Esophagus squamous epithelium (tissue), 5 donors: ENCODE measurements at regions not wholly inside any gene's neighbourhood (a gene's known extent, or its start where the extent isn't known, plus 50 kb on each side); places are given as distances from the start of the nearest gene placed in this dataset.
A peak's percentile ranks its signal among the peaks of the same experiment; 100 is the strongest.

Experiments used
- DNase-seq: peaks from one replicate; lab custom pipeline; 2025; lab: John Stamatoyannopoulos, UW
- H3K27ac ChIP-seq, 4 donors: fragments of 200-600 bp; sonication (generic); one replicate each; pipeline ENCODE4 v1.5.1; 2016 to 2019; ENCODE audit warnings: mild to moderate bottlenecking in 1 of 4
- H3K27me3 ChIP-seq, 4 donors: fragments of 200-600 bp; sonication (generic); 1 replicate in 3 of 4; 2 replicates in 1 of 4; pipeline versions ENCODE4 v1.5.1 to v1.6.0; 2017 to 2021; ENCODE audit warnings: antibody characterized with exemption in 1 of 4
- H3K36me3 ChIP-seq, 3 donors: fragments of 200-600 bp; sonication (generic); one replicate each; pipeline ENCODE4 v1.5.1; 2016 to 2019
- H3K4me1 ChIP-seq, 3 donors: fragments of 200-600 bp; sonication (generic); one replicate each; pipeline ENCODE4 v1.5.1; 2017 to 2019
- H3K4me3 ChIP-seq, 4 donors: fragments of 200-600 bp; sonication (generic); 1 replicate in 3 of 4; 2 replicates in 1 of 4; pipeline ENCODE4 v1.5.1; 2016 to 2019; ENCODE audit warnings: mild to moderate bottlenecking in 2 of 4, moderate library complexity in 1 of 4
- H3K9me3 ChIP-seq, 3 donors: fragments of 200-600 bp; sonication (generic); one replicate each; pipeline ENCODE4 v1.5.1; 2016 to 2019
- POLR2A ChIP-seq, 4 donors: fragments of 450-650 bp; IDR thresholded peaks; one replicate each; pipeline ENCODE4 v1.6.1; 2017; ENCODE audit warnings: antibody characterized with exemption in 4 of 4, mild to moderate bottlenecking in 4 of 4, moderate library complexity in 3 of 4
- WGBS, 2 donors: methylation state at CpG; one replicate each; pipeline ENCODE4 v1.1.5; 2018; 5-methylcytosine and 5-hydroxymethylcytosine counted together
- intact Hi-C: fragments of 100-400 bp; cut with DNase I; formaldehyde crosslinking; loops from one replicate; pipeline ENCODE4 v1.15.0; 2022
- TF ChIP-seq, protein P1 (sequence below), 6 experiments: fragments of 450-650 bp in 4 of 6; fragments of 200-600 bp in 2 of 6; sonication (generic) in 2 of 6; IDR thresholded peaks; one replicate each; pipeline ENCODE4 v1.5.1; 2016 to 2019; ENCODE audit warnings: antibody characterized with exemption in 6 of 6, mild to moderate bottlenecking in 4 of 6, moderate library complexity in 4 of 6
- donor health status: DM: yes; HTN: yes; CAD: no.

DNA sequence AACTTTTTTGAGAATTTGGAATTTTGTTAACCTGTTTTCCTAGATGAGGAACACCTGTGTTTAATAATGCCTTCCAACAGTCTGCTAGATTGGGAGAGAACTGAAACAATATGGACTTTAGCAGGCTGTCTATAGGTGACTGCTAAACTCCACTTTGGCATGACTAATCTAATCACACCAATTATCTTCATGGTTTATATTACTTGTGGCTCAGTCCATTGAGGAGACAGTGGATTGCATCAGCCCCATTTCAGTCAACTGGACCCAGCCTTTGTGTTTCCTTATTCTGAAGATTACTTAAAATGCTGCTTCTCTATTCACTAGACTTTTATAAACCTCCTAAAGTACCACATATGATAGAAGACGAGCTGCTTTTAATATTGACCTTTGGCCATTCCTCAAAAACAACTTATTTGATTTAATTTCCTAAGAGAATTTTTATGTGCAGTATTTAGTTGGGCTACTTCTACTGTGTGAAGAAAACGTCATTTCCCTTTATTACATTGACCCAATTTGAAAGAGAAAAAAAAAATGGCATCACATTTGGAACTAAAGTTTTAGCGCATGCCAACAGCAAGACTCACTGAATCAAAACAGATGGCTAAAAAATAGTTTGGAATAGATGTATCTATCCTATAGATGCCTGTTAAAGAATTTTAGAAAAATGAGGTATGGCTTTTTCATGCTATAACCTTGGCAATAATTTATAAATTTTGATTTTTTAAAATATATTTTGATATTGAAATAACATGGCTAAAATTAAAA is 295.8 kb downstream of the NDFIP2 start:
- Histone ChIP-seq H3K4me3 (no peak overlapping the region), H3K4me1 (peaks cover 6 to 15% (median 9%) of the 10 kb centered on the region in 3 donors), H3K36me3 (no peaks in the 10 kb centered on the region), H3K9me3 (peaks cover 0 to 4% (median 0%) of the 10 kb centered on the region in 3 donors), H3K27ac (no peak overlapping the region), H3K27me3 (no peaks in the 10 kb centered on the region)
- intact Hi-C loops, result loop anchor here (10.0 kb wide), 1 partner anchor 578 kb away; no protein-coding TSS in a partner anchor
- WGBS, 2 donors, result 88 to 94% methylated on average over 3 of the region's 3 CpGs
- TF ChIP-seq, protein P1, sequence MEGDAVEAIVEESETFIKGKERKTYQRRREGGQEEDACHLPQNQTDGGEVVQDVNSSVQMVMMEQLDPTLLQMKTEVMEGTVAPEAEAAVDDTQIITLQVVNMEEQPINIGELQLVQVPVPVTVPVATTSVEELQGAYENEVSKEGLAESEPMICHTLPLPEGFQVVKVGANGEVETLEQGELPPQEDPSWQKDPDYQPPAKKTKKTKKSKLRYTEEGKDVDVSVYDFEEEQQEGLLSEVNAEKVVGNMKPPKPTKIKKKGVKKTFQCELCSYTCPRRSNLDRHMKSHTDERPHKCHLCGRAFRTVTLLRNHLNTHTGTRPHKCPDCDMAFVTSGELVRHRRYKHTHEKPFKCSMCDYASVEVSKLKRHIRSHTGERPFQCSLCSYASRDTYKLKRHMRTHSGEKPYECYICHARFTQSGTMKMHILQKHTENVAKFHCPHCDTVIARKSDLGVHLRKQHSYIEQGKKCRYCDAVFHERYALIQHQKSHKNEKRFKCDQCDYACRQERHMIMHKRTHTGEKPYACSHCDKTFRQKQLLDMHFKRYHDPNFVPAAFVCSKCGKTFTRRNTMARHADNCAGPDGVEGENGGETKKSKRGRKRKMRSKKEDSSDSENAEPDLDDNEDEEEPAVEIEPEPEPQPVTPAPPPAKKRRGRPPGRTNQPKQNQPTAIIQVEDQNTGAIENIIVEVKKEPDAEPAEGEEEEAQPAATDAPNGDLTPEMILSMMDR (IDR thresholded peaks at IDR 0.05), result no peak
- no peak for TF ChIP-seq POLR2A (IDR thresholded peaks at IDR 0.05)
- no peak for DNase-seq

GRCh38 chr13:79775830-79776229 is 294.9 kb downstream of the NDFIP2 start:
- Histone ChIP-seq H3K27me3 (no peaks in the 10 kb centered on the region), H3K36me3 (no peaks in the 10 kb centered on the region), H3K4me1 (peaks cover 6 to 15% (median 9%) of the 10 kb centered on the region in 3 donors), H3K4me3 (no peak overlapping the region), H3K27ac (no peak overlapping the region), H3K9me3 (peaks cover 0 to 7% (median 0%) of the 10 kb centered on the region in 3 donors)
- 8 to 19% methylated on average over 1 of the region's 1 CpG for WGBS, 2 donors
- intact Hi-C loops, result loop anchor here (10.0 kb wide), 1 partner anchor 579 kb away; no protein-coding TSS in a partner anchor
- DNase-seq, result no peak
- TF ChIP-seq, protein P1 (IDR thresholded peaks at IDR 0.05), result peak in 5 of 6 experiments; percentile 31 to 54 (median 37)
- TF ChIP-seq POLR2A (IDR thresholded peaks at IDR 0.05), result no peak

- no peak for DNase-seq
- intact Hi-C loops, result loop anchor here (10.0 kb wide), 1 partner anchor 582 kb away; no protein-coding TSS in a partner anchor
- TF ChIP-seq POLR2A (IDR thresholded peaks at IDR 0.05), result no peak
- TF ChIP-seq, protein P1 (IDR thresholded peaks at IDR 0.05), result no peak
Measured at GRCh38 chr13:79772811-79773210, 291.9 kb downstream of the NDFIP2 start.

DNA sequence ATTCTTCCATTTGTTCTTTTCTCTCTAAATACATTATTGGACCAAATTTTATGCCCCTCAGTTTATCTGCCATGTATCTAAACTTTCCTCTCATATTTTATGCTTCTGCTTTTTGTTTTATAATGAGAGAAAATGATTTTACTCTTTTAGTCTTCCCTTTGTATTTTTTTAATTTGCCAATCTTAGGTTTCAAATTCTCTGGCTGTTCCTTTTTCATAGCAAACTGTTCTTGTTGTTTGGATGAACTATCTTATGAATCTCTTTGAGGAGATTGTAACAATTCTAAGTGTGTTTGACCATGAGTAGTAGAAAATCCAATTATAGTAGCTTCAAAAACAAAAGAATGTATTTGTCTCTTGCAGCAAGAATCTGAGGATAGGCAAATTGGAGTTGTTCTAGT is 290.5 kb downstream of the NDFIP2 start:
- TF ChIP-seq, protein P1 (IDR thresholded peaks at IDR 0.05), result no peak
- intact Hi-C loops, result loop anchor here (10.0 kb wide), 1 partner anchor 583 kb away; no protein-coding TSS in a partner anchor

More at GRCh38 chr13:79772811-79773210, 291.9 kb downstream of the NDFIP2 start:
- no peaks in the 10 kb centered on the region for H3K36me3 ChIP-seq
- H3K4me1 ChIP-seq, result no peaks in the 10 kb centered on the region
- peaks cover 0 to 7% (median 0%) of the 10 kb centered on the region in 3 donors for H3K9me3 ChIP-seq
- 9 to 18% methylated on average over 1 of the region's 1 CpG for WGBS, 2 donors
- no peak overlapping the region for H3K4me3 ChIP-seq
- H3K27me3 ChIP-seq, result no peaks in the 10 kb centered on the region
- H3K27ac ChIP-seq, result no peak overlapping the region

GRCh38 chr13:79770056-79770455 is 289.1 kb downstream of the NDFIP2 start:
- Histone ChIP-seq H3K4me1 (no peaks in the 10 kb centered on the region), H3K27ac (no peak overlapping the region), H3K27me3 (no peaks in the 10 kb centered on the region), H3K4me3 (no peak overlapping the region), H3K36me3 (no peaks in the 10 kb centered on the region), H3K9me3 (peaks cover 0 to 7% (median 0%) of the 10 kb centered on the region in 3 donors)
- WGBS, 2 donors, result 86 to 90% methylated on average over 1 of the region's 1 CpG
- no peak for TF ChIP-seq POLR2A (IDR thresholded peaks at IDR 0.05)
- TF ChIP-seq, protein P1 (IDR thresholded peaks at IDR 0.05), result no peak
- no peak for DNase-seq
- intact Hi-C loops, result loop anchor here (10.0 kb wide), 1 partner anchor 585 kb away; no protein-coding TSS in a partner anchor

More for the DNA sequence above, 290.5 kb downstream of the NDFIP2 start:
- H3K36me3 ChIP-seq, result no peaks in the 10 kb centered on the region
- H3K9me3 ChIP-seq, result peaks cover 0 to 7% (median 0%) of the 10 kb centered on the region in 3 donors
- no peak for DNase-seq
- no peaks in the 10 kb centered on the region for H3K27me3 ChIP-seq
- H3K4me1 ChIP-seq, result no peaks in the 10 kb centered on the region
- no peak overlapping the region for H3K27ac ChIP-seq
- no peak overlapping the region for H3K4me3 ChIP-seq
